Upper lobe of left lung (tissue), 4 donors: ENCODE measurements at regions not wholly inside any gene's neighbourhood (a gene's known extent, or its start where the extent isn't known, plus 50 kb on each side); places are given as distances from the start of the nearest gene placed in this dataset.

Experiments
- CTCF ChIP-seq, 6 experiments: fragments of 450-650 bp in 4 of 6; fragments of 200-600 bp in 2 of 6; sonication (generic) in 2 of 6; IDR thresholded peaks; one replicate each; pipeline ENCODE4 v1.5.1; 2016 to 2019; ENCODE audit warnings: antibody characterized with exemption in 6 of 6
- EP300 ChIP-seq, 4 donors: sonication (generic); formaldehyde crosslinking; IDR thresholded peaks; one replicate each; pipeline ENCODE4 v1.5.1; 2017; ENCODE audit warnings: antibody characterized with exemption in 4 of 4, control low read depth in 2 of 4
- POLR2A ChIP-seq, 4 donors: fragments of 450-650 bp; IDR thresholded peaks; one replicate each; pipeline ENCODE4 v1.5.1; 2016 to 2017; ENCODE audit warnings: antibody characterized with exemption in 4 of 4, mild to moderate bottlenecking in 2 of 4
- POLR2AphosphoS5 ChIP-seq, 2 donors: sonication (generic); formaldehyde crosslinking; IDR thresholded peaks; one replicate each; pipeline ENCODE4 v1.5.1; 2017; ENCODE audit warnings: antibody characterized with exemption in 2 of 2

DNA sequence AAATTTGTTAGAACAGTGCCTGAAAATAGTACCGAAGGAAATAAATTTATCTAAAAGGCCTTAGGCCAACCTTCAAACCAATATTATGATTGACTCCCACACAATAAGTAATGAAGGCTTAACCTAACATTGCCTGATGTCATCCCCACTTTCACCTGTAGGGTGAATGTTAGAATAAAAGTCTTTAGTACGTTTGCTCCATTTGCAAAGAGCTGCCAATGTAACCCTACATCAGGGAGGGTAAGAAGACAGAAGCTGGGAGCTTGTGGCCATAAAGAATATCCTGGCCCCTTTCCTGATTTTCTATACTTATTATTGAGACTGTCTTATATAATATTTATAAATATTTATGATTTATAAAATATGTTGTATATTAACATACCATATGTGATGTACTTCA lies 661.8 kb upstream of the CXADR start:
- TF ChIP-seq CTCF (IDR thresholded peaks at IDR 0.05): no peak
- no peak for TF ChIP-seq POLR2AphosphoS5 (IDR thresholded peaks at IDR 0.05)
- TF ChIP-seq POLR2A (IDR thresholded peaks at IDR 0.05): no peak
- no peak for TF ChIP-seq EP300 (IDR thresholded peaks at IDR 0.05)
